ENCODE measurements at regions not wholly inside any gene's neighbourhood (a gene's known extent, or its start where the extent isn't known, plus 50 kb on each side); places are given as distances from the start of the nearest gene placed in this dataset.

- no peak for TF ChIP-seq CTCF (IDR thresholded peaks at IDR 0.05)
- no peak for TF ChIP-seq EZH2 (IDR thresholded peaks at IDR 0.05; ENCODE audit: borderline replicate concordance, insufficient read depth, low read depth, low read length, poor library complexity, severe bottlenecking)
These were observed 64.1 kb upstream of the TMEM45B start for GRCh38 chr11:129751511-129751910.

All from B cell (primary cell).